ENCODE measurements at regions not wholly inside any gene's neighbourhood (a gene's known extent, or its start where the extent isn't known, plus 50 kb on each side); places are given as distances from the start of the nearest gene placed in this dataset.

GRCh38 chr4:125515016-125515415, 200.3 kb downstream of the FAT4 start:
- DNase-seq (ENCODE audit: low spot score): no peak

GRCh38 chr4:125517831-125518230, 203.1 kb downstream of the FAT4 start:
- no peak for DNase-seq (ENCODE audit: low spot score)

DNA sequence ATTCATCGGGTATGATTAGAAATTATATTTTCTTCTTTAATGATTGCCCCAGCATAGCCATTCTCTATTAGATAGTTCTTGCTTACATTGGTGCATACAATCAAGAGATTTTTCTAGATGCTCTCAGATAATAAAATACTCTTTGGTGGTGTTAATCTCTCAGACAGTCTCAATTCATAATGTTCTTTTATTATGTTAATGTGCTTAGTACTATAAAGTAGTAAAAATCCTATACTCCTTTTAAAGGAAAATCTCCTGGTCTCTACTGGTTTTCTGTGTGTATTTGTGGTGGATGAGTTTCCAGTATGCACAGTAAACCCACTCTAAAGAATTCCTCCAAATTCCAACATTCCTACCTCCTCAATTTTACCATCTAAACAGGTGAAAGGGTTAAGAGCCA, 203.5 kb downstream of the FAT4 start:
- no peak for DNase-seq (ENCODE audit: low spot score)

GRCh38 chr4:125519371-125520146, 204.8 kb downstream of the FAT4 start:
- DNase-seq (ENCODE audit: low spot score): no peak

- DNase-seq (ENCODE audit: low spot score): no peak
Observed at GRCh38 chr4:125520258-125520990, 205.7 kb downstream of the FAT4 start.

GRCh38 chr4:125522588-125522987, 207.8 kb downstream of the FAT4 start:
- no peak for DNase-seq (ENCODE audit: low spot score)

GRCh38 chr4:125522992-125523391, 208.2 kb downstream of the FAT4 start:
- DNase-seq (ENCODE audit: low spot score): no peak

- no peak for DNase-seq (ENCODE audit: low spot score)
Observed at GRCh38 chr4:125526420-125526819, 211.7 kb downstream of the FAT4 start.

GRCh38 chr4:125527681-125528080, 212.9 kb downstream of the FAT4 start:
- DNase-seq (ENCODE audit: low spot score): no peak

DNA sequence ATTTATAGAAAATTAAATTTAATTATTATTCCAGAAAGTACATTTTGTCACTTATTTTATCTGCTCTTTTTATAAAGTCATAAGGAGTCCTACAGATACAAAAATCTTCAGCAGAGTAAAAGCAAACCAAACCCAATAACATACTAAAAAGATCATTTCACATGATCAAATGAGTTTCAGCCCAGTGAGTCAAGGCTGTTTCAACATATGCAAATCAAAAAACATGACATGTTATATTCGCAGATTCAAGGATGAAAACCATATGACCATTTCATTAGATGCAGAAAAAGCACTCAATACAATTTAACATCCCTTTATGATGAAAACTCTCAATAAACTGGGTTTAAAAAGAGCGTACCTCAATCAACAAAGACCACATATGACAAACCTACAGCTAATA, 214.3 kb downstream of the FAT4 start:
- no peak for DNase-seq (ENCODE audit: low spot score)

DNA sequence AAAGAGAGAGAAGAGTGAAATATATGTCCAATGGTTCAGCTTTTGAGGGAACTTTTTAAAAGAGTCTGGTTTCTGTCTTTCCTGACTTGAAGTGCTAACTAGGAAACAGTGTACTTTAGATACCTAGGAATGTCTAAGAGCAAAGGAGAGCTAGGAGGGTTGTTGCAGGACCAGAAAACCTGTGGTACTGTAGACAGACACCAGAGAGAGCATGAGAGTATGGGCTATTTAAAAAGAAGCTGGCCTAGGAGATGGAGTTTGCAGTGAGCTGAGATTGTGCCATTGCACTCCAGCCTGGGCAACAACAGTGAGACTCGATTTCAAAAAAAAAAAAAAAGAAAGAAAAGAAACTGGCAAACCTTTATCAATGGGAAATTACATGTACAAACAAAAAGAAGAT, 223.9 kb downstream of the FAT4 start:
- DNase-seq (ENCODE audit: low spot score): no peak

DNA sequence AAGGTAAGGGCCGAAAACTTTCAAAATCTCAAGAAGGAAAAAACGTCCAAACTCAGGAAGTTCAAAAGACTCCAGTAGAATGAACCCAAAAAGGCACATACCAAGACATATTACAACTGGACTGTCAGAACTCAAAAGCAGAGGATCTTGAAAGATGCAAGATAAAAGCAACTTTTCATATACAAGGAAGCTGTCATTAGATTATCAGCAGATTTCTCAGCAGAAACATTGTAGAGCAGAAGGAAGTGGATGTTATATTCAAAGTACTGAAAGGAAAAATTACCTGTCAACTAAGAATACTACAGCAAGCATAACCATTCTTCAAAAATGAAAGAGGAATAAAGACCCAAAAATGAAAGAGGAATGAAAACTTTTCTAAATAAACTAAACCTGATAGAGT, 224.9 kb downstream of the FAT4 start:
- DNase-seq (ENCODE audit: low spot score): no peak

- no peak for DNase-seq (ENCODE audit: low spot score)
Observed at GRCh38 chr4:125541836-125542385, 227.2 kb downstream of the FAT4 start.

DNA sequence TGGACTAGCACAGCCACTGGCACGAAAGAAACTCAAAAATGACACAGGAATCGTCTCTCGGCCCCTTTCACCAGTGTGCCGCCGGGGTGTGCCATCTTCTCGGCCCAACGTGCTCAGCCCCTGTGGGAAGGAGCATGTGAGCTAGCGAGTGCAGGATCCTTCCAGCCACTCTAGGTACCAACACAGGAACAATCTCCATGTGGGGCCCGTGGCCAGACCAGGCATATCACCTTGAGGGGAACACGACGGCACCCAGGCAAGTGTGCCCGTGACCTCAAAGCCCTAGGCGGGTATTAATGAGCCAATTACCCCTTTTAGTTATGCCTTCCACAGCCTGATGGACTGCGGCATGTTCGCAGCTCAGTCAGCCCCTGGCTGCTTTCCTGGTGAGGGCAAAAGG, 231.5 kb downstream of the FAT4 start:
- DNase-seq (ENCODE audit: low spot score): no peak

DNA sequence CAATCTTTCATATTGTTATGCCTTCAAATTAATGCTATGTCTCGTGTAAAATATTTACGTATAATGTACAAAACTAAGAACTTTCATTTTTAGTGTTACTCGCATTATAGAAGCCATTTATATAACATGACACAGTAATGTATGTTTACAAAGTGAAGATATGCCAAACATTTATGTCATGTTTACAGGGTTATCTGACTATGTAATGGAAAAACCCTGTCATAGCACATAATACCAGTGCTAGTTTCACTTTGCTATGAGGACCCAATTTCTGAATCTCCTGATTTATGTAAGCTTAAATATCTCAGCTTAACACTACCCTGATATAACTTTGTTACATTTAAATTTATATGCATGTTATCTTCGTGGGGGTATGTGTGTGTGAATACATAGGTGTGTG, 233.1 kb downstream of the FAT4 start:
- no peak for DNase-seq (ENCODE audit: low spot score)

- DNase-seq (ENCODE audit: low spot score): no peak
Observed at GRCh38 chr4:125550769-125551168, 236.0 kb downstream of the FAT4 start.

DNA sequence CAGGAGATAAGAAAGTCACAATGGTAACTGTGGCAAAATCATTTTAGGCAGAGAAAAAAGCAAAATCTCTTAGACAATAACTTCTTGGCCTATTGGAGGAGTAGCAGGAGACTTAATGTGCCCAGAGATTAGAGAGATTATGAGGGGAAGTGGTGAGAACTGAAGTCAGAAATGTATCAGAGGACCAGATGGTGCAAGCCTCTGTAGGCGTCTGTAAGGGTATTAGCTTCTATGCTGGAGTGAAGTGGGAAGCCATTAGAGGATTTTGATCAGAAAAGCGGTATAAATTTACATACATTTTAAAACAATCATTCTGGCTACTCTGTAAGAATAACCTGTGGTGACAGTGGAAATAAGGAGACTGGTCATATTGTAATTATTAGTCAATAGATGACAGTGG, 236.7 kb downstream of the FAT4 start:
- DNase-seq (ENCODE audit: low spot score): no peak

GRCh38 chr4:125551967-125552366, 237.2 kb downstream of the FAT4 start:
- DNase-seq (ENCODE audit: low spot score): no peak

DNA sequence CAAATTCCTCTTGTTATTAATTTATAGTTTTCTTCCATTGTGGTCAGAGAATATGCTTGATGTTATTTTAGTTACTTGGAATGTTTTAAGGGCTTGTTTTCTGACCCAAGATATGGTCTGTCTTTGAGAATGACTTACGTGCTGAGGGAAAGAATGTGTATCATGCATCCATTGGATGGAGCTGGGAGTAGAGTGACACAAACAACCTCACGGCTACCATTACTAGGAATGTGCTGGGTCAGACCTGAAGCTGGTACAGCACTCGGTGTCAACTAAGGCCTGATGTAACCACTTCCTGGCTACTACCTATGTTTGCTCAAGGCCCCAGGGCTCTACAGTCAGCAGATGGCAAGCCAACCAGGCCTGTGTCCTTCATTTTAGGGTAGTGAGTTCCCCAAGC, 257.8 kb downstream of the FAT4 start:
- no peak for DNase-seq (ENCODE audit: low spot score)

DNA sequence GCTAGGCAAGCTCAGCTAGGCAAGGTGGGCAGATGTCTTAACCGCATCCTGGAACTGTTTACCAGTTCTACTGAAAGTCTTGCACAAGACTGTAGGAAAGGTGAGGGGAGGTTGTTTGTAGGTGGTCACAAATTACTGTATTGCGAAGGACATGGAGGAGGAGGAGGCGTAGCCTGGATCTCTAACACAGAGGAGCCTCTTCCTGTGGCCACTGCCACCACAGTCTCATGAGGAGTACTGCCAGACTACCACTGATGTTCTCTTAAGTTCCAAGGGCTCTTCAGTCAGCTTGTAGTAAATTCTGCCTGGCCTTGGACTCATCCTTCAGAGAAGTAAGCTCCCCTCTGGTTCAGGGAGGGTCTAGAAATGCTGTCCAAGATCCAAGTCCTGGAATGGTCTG, 258.6 kb downstream of the FAT4 start:
- DNase-seq (ENCODE audit: low spot score): no peak

- no peak for DNase-seq (ENCODE audit: low spot score)
Observed at GRCh38 chr4:125573786-125574185, 259.0 kb downstream of the FAT4 start.

- no peak for DNase-seq (ENCODE audit: low spot score)
Observed at GRCh38 chr4:125582302-125582701, 267.5 kb downstream of the FAT4 start.

DNA sequence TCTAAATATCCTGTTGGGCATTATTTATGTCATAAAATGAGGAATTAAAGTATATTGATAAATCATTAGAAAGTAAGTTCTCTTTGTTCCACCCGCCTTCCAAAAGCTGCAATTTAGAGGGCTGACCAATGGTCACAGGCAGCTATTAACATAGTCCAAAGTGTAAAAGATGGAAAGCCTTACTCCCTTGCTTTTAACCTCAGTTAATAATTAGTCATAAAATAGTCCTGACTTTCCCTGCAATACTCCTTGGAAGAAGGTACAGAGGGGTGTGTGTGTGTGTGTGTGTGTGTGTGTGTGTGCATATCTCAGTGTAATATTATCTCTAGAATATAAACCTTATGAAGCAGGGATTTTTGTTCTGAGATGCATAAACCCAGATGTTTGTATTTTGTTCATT, 275.4 kb downstream of the FAT4 start:
- DNase-seq (ENCODE audit: low spot score): no peak
